ENCODE measurements at regions not wholly inside any gene's neighbourhood (a gene's known extent, or its start where the extent isn't known, plus 50 kb on each side); places are given as distances from the start of the nearest gene placed in this dataset.
A peak's percentile ranks its signal among the peaks of the same experiment; 100 is the strongest.

GRCh38 chr4:107128116-107128515 is 92.0 kb upstream of the DKK2 start:
- H3K27ac Mint-ChIP-seq = no peak overlapping the region
- DNase-seq = no peak
- no peak overlapping the region for H3K4me3 Mint-ChIP-seq
- no peaks in the 10 kb centered on the region for H3K36me3 Mint-ChIP-seq (ENCODE audit: low read depth)
- no peaks in the 10 kb centered on the region for H3K27me3 Mint-ChIP-seq (ENCODE audit: insufficient read depth)
- no peak for TF ChIP-seq CTCF (IDR thresholded peaks at IDR 0.05)
- peaks cover 76% of the 10 kb centered on the region for H3K4me1 Mint-ChIP-seq (ENCODE audit: low read depth)
- no peaks in the 10 kb centered on the region for H3K9me3 Mint-ChIP-seq

- Mint-ChIP-seq H3K4me1 (ENCODE audit: low read depth) (peaks cover 73% of the 10 kb centered on the region), H3K27me3 (ENCODE audit: insufficient read depth) (no peaks in the 10 kb centered on the region), H3K4me3 (no peak overlapping the region), H3K9me3 (no peaks in the 10 kb centered on the region), H3K36me3 (ENCODE audit: low read depth) (no peaks in the 10 kb centered on the region), H3K27ac (no peak overlapping the region)
- no peak for TF ChIP-seq CTCF (IDR thresholded peaks at IDR 0.05)
- DNase-seq = peak; percentile 22
Observed at GRCh38 chr4:107125496-107125895, 89.4 kb upstream of the DKK2 start.

- TF ChIP-seq CTCF (IDR thresholded peaks at IDR 0.05) = no peak
- no peaks in the 10 kb centered on the region for H3K36me3 Mint-ChIP-seq (ENCODE audit: low read depth)
- H3K4me1 Mint-ChIP-seq (ENCODE audit: low read depth) = peaks cover 52% of the 10 kb centered on the region
- no peak overlapping the region for H3K27ac Mint-ChIP-seq
- no peaks in the 10 kb centered on the region for H3K9me3 Mint-ChIP-seq
- no peaks in the 10 kb centered on the region for H3K27me3 Mint-ChIP-seq (ENCODE audit: insufficient read depth)
- DNase-seq = no peak
- no peak overlapping the region for H3K4me3 Mint-ChIP-seq
Observed at GRCh38 chr4:107122736-107123135, 86.6 kb upstream of the DKK2 start.

GRCh38 chr4:107120661-107121060 is 84.5 kb upstream of the DKK2 start:
- peaks cover 33% of the 10 kb centered on the region for H3K4me1 Mint-ChIP-seq (ENCODE audit: low read depth)
- no peaks in the 10 kb centered on the region for H3K27me3 Mint-ChIP-seq (ENCODE audit: insufficient read depth)
- DNase-seq = no peak
- TF ChIP-seq CTCF (IDR thresholded peaks at IDR 0.05) = no peak
- no peak overlapping the region for H3K27ac Mint-ChIP-seq
- H3K4me3 Mint-ChIP-seq = no peak overlapping the region
- H3K9me3 Mint-ChIP-seq = no peaks in the 10 kb centered on the region
- no peaks in the 10 kb centered on the region for H3K36me3 Mint-ChIP-seq (ENCODE audit: low read depth)

GRCh38 chr4:107117726-107118125 is 81.6 kb upstream of the DKK2 start:
- no peak for TF ChIP-seq CTCF (IDR thresholded peaks at IDR 0.05)
- H3K36me3 Mint-ChIP-seq (ENCODE audit: low read depth) = no peaks in the 10 kb centered on the region
- peaks cover 24% of the 10 kb centered on the region for H3K4me1 Mint-ChIP-seq (ENCODE audit: low read depth)
- no peaks in the 10 kb centered on the region for H3K27me3 Mint-ChIP-seq (ENCODE audit: insufficient read depth)
- H3K27ac Mint-ChIP-seq = no peak overlapping the region
- no peaks in the 10 kb centered on the region for H3K9me3 Mint-ChIP-seq
- DNase-seq = no peak
- no peak overlapping the region for H3K4me3 Mint-ChIP-seq
